ENCODE measurements at regions not wholly inside any gene's neighbourhood (a gene's known extent, or its start where the extent isn't known, plus 50 kb on each side); places are given as distances from the start of the nearest gene placed in this dataset.
"Not testable (repeated sequence)": the region's sequence is repeated elsewhere in the genome, so short reads cannot be mapped to it uniquely, and the experiment has no call there.

DNA sequence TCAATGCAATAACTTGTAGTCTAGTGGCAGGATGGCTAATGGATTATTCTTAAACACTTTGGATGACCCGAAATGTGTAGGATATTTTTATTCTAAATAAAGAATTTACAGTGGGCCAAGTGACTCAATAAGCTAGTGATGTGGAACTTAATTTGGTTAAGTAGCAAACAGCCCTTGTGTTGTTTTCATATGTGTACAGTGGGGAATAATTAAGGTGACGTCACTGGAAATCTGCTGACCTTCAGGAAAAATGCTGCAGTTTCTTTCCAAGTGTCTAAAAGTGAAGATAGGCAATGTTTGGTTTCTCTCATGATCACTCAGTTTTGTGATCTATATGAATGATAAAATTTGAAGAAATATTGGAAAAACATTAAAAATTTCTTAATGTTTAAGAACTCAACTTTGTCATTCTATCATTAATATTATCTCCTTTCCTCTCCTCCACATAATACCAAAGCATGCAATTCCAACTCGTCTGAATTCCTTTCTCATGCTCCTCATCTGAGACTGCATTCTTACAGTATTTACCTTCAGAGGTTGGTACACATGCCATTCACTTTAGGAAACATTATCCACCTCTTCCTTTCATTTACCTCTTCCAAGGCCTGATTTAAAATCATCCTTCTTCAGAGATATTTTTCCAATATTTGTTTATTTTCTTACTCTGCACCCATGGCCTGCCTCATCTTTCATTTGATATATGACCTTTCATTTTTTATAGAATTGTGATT, 414.6 kb upstream of the ARPP21 start:
- DNase-seq = no peak

DNA sequence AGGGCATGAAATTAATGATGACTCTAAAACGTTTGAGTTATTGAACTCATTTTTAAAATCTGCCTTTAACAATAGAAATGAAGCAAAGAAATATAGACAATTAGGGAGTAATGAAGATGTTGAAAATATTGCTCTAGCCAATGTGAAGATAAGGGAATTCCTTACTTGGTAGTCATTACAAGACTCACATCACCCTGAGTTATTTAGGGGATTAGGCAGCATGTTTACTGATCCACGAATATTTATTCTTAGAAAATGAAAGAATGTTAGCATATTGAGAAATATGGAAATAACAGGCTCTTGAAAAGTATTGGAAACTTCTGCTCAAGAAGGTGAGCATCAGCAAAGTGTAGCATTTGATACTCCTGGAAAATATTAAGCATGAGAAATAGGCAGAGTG, 398.1 kb upstream of the ARPP21 start:
- DNase-seq = no peak

DNA sequence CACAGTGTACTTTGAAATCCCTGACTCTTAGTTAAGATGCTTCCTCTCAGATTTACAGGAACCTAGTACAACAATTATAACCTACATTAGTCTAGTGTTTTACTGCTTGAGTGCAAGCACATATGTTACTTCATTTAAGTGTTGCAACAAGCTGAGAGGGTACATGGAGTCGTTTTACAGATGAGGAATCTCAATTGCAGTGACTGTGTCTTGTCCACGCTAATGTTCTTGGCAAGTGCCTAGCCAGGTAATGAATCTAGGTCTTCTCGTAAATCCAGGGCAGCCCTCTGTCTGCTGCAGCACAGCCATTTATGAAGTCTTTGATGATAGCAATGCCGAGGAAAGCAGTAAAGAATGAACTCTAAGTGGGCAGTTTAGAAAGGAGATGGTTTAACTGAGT, 384.4 kb upstream of the ARPP21 start:
- no peak for DNase-seq

DNA sequence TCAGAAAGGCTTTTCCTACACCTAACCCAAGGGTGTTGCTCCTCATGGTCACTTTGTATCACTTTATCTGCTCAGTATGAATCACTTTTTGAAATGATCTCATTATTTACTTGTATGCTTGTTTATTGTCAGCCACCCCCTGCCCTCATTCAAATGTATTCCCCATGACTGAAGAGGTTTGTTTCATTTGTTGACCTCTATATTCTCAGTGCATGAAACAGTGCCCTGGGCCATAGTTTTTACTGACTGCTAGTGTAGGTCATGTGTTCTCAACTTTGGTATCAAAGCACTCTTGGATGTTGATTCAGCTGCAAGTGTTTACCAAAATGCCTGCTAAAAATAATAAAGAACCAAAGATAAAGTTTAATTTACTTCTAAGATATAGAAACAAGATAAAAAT, 381.7 kb upstream of the ARPP21 start:
- DNase-seq = no peak

DNA sequence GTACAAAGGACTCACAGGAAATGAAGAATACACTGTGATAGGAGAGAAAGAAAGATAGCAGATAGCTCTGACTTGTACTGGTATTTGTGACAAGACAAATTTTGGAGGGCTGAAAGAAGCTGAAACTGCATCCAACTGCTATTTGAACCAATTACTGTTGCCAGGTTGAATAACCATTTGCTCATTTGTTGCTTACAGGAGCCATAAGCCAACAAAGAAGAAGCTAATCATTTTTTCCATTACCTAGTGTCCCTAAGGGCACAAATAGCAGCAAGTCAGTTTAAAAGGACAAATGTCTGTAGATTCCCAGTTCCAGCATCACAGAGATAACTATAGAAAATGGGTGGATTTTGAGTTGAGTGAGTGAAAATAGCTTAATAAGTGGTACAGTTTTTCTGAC, 376.9 kb upstream of the ARPP21 start:
- no peak for DNase-seq

DNA sequence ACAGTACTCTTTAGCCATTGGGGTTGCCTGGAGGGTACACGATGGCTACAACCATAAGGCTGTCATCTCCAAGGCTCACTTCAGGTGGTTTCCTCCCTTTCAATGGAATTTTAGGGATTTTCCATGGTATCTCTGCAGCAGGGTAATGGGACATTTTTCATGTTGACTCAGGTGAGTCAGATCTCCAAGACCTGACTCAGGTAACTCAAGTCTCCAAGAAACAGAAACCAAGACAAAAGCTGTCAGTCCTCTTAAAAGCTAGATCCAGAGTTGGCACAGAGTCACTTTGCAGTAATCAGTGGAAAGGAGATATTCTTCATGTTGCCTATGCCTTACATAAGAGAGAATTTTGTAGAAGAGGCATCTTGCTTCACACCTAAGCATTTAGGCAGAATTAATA, 375.8 kb upstream of the ARPP21 start:
- no peak for DNase-seq

DNA sequence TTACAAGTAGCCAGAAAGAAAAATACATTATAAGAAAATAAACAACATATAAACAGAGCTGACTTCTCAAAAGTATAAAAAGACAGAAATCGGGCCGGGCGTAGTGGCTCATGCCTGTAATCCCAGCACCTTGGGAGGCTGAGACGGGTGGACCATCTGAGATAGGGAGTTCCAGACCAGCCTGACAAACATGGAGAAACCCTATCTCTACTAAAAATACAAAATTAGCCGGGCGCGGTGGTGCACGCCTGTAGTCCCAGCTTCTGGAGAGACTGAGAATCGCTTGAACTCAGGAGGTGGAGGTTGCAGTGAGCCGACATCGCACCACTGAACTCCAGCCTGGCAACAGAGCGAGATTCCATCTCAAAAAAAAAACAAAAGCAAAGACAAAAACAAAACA, 373.3 kb upstream of the ARPP21 start:
- not testable (repeated sequence) for DNase-seq

DNA sequence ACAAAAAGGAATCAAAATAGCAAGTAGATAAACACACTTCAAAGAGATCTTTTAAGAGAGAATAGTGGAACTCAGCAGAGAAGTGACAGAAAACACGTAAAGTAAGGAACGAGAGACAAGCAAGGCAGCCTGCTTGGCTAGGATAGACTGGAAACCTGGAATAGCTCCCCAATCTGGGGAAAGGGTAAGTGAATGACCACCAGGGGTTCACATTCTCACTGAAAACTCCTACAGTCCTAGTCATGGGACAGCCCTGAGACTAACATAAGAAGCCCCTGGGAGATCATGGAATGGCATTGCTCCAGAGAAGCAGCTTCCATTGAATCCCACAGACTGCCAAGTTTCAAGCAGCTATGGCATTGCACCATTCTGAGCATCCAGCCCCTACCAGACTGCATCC, 363.6 kb upstream of the ARPP21 start:
- no peak for DNase-seq

DNA sequence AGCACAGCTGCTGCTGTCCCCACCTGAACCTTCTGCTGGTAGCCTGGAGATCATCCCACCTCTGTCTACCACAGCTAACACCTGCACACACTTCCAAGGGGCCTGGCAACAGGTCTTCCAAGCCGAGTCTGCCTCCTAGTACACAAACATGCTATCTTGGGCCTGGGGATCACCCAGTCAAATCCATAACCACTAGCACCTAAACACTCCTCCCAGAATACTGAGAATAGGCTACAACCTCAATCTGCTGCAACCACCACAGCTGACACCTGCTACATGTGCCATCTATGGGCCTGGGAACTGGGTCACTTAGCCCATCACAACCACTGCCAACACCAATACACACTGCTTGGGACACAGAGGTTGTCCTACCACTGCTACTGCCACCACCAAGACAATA, 362.8 kb upstream of the ARPP21 start:
- no peak for DNase-seq

DNA sequence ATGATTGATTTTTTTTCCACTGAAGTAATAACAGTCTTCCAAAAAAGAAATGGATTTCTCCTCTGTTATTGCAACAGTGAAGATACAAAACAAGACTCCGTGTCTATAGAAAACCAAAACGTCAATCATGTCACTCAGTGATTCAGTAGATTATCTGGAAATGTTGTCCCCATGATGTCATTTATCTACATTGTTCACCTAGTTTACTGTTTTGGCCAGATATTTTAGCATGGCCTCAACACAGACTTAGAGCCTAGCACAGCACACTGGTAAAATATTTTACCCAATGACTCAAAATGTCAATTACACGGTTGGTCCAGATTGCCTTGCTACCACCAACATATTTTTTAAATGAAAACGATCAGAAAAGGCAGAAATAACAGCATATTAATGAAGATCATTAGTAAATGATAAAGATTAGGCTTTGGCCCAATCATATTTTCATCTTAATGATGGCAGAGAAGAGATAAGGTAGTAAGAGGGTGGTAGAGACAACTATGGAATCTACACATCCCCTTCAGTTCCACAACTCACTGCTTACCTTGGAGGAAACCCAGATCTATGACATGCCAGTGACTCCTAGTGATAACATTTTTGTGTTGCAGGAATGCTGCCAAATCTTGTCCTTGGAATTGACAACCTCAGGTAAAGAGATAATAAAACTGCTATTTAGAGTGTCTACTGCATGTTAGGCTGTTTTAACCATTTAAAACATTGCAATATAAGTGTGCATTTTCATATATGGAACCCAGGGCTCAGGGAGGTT, 347.7 kb upstream of the ARPP21 start:
- no peak for DNase-seq

DNA sequence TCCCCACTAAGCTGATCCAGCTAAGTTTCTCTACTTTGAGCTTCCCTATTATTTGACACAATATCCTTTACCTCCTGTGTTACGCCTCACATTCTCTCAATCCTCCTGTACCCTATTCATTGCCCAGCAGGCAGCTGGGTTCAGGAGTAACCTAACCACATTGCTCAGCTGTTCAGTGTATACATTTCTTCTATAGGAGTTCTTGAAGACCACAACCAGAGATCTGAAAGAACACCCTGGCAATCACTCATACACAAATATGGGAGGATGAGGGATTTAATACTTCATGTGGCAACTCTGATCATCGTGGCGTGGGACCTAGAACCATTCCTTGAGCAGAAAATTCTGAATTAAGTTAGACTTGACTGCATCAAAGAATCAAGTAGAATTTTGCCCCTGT, 346.8 kb upstream of the ARPP21 start:
- DNase-seq = no peak

DNA sequence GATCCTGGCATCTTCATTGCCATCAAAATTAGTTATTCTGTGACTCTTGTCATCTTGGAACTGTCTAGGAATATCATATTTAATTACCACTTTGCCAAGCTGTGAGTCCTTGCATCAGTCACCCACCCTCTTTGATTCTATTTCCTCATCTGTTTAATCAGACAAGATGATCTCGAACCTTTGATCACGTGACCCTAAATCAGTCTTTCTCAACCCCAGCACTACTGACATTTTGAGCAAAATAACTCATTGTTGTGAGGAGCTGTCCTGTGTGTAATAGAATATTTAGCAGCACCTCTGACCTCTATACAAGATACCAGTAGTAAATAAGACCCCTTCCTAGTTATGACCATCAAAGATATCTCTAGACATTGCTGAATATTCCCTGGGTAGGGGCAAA, 343.4 kb upstream of the ARPP21 start:
- DNase-seq = no peak

DNA sequence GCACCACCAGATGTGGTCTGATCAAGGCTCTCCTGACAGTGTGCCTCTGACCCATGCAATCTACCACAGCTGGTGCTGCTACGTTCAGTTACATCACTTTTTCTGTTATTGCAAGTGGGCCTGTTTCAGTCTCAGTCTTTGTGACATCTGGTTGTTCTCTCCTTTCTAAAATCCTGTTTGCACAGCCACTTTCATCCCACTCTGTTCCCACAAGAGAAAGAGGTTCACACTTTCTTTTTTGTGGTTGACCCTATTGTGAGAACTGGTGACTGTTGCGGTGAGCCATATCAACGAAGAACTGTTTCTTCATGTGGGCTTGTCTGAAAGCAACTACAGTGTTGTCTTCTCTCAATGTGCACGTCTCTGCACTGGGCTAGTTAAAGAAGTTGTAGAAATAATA, 342.8 kb upstream of the ARPP21 start:
- DNase-seq = no peak

DNA sequence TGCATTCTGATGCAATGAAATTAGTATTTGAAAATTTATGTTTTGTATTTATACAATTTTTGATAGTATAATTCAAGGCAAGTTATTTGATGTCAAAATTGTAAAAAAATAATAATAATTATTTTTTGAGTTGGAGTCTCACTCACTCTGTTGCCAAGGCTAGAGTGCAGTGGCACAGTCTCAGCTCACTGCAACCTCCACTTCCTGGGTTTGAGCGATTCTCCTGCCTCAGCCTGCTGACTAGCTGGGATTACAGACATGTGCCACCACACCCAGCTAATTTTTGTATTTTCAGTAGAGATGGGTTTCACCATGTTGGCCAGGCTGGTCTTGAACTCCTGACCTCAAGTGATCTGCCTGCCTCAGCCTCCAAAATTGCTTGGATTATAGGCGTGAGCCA, 342.4 kb upstream of the ARPP21 start:
- DNase-seq = not testable (repeated sequence)

DNA sequence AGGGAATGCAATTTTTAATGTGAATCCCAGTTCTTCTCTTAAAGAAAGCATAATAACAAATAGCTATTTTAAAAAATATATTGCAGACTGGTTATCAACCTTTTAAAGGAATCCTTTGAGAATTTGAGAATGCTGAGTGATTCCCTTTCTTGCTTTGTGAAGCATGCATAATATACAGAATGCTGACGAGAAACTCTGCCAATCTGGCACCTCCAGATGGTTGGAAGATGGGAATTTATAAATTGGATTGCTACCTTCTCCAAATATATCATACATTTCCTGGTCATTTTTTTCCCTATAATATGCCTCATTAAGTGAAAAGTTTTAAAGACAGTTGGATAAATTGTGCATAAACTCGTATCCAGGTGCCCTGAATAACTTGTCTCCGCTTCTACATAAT, 333.9 kb upstream of the ARPP21 start:
- DNase-seq = no peak

DNA sequence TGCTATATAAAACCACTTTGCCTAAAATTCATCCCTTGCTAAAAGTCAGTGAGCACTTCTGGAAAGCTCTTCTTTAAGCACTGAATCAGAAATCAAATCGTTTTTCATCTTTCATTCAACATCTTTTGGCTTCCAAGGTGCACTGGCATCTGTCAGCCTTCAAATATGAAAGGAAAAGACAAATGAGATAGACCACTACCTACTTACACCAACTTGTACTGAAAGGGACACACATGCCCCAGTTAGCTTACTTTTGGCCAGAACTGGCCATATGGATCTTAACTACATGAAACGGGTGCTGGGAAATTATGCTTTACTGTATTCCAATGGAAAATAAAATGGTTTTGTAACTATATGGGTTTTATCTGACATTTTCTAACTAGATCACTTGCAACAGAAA, 332.0 kb upstream of the ARPP21 start:
- no peak for DNase-seq

DNA sequence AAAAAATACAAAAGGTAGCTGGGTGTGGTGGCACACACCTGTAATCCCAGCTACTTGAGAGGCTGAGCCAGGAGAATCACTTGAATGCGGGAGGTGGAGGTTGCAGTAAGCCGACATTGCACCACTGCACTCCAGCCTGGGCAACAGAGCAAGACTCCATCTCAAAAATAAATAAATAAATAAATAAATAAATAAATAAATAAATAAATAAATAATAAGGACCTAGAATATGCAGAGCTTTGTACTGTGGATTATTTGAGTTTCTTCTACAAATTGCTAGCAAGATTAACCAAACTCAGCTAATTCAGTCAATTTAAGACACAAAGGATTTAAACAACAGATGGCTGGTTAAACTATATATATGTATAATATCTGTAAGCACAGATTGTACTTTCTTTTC, 322.5 kb upstream of the ARPP21 start:
- not testable (repeated sequence) for DNase-seq

DNA sequence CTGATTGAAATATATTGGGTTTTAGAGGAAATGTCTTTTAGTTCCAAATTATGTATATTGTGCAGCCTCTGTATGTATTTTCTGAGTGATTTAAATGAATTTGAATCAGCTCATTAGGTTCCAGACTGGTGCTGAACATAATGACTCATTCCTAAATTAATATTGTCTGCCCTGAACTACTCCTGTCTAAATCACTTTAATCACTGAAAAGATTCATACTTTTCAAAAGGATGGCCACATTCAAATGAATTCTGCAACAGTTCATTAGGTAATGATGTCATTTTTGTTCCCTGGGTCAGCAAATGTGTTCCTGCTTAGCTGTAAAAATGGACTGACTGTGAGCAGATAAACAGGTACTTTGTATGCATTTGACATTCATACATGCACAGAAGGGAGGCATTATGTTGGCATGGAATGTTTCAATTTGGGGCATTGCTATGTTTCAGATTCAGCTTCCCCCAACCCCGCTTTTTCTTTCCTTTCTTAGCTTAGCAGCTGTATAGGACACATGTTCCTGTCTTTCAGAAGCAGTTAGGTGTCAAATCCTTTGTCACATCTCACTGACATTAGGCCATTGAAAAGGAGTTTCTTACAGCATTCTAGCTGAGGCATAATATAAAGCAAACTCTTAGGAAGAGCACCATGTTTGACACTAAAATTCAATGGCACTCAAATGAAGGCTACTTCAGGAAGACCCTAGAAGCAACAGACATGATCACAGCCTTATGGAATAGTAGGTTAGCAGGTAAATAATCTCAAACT, 318.5 kb upstream of the ARPP21 start:
- DNase-seq = no peak

DNA sequence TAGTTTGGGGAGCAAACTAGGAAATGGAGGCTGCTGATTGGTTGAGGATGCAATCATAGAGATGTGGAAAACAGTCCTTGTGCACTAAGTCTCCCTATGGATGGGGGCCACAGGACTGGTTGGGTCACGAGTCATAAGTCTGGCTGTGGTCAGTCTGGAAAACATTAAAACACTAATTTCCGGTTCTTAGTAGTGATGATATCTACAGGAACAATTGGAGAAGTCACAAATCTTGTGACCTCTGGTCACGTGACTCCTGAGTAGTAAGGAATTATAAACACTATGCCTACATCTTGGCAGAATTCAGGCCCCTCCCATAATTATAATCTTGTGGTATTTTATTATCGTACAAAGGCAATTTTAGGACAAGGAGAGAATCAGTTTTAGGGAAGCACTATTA, 317.3 kb upstream of the ARPP21 start:
- DNase-seq = no peak

DNA sequence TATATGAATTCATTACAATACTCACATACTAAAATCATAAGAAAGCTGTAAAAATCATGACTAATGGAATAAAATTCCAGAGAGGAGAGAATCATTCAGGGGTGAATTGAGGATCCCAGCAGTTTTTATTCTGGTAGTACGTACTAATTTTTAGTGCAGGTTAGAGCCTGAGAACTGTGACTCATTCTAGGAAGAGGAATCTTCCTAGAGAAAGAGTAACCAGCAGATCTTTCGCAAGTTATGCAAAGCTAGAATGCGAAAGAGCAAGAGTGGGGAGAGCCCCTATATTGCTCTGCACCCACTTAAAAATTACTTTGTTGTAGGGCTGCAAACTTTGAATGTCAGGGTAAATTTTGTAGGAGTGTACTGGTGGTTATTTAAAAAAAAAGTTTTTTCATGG, 303.6 kb upstream of the ARPP21 start:
- no peak for DNase-seq

DNA sequence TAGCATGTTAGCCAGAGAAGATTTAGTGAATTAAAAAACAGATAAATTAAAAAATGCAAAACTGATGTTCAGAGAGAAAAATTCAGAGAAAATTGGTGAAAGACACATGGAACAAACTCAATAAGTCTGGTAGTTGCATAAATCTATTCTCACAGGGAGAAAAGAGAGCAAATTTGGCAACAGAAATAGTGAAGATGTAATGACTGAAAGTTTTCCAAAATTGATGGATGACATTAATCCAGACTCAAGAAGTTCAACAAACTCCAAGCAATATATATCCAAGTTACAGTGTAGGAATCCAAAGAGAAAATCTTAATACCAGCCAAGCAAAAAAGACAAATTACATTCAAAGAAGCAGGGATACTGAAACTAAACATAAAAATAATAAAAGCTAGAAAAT, 302.7 kb upstream of the ARPP21 start:
- no peak for DNase-seq

DNA sequence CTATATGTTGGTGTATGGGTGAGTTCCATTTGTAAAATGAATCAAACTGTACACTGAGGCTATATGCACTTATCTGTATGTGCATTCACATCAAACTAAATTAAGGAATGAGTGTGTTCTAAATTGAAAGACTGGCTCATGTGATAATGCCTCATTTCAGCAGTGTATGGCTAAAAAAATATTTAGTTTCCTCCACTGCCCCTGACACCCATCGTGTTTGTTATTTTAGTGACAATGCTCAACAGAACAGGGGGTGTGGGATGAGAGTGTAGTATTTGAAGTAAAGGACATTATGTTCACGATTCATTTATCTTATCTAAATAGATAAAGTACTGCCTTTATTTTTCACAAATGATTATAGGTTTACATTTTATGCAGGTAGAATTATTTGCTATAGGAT, 301.1 kb upstream of the ARPP21 start:
- DNase-seq = no peak

DNA sequence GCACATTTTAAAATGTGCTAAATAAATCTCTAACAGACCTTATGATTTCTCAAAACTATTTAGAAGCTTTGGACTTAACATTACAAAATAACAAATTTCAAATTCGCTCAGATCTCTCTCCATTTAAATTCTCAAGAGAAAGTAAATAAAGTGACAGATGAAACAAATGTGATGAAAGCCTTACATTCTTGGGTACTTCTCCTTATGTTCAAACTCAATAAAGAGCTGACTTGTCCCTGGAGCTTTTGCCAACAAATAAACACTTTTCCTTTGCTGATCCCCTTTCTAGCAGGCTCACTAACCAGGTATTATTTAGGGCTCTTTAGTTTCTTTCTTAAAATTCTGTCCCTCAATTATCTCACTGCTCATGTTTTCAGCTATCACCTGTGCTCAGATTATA, 259.1 kb upstream of the ARPP21 start:
- no peak for DNase-seq

DNA sequence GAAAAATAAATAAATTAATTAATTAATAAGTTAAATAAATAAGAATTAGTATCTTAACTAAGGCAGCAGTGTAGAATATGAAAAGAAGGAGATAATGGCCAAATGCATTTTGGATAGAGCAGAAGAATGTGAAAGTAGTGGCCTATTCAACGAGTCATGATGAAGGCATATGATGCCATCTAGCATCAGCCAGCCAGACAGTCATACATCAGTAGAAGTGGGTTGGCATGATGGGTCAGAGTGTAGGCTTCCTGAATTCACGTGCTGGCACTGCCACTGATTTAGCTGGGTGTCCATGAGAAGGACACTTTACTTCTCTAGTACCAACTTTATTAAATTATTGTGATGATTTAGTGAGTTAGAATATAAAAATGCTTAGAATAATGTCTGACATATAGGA, 256.1 kb upstream of the ARPP21 start:
- no peak for DNase-seq
